Stromal cell of bone marrow (primary cell): ENCODE measurements at regions not wholly inside any gene's neighbourhood (a gene's known extent, or its start where the extent isn't known, plus 50 kb on each side); places are given as distances from the start of the nearest gene placed in this dataset.

Experiments
- DNase-seq: peaks from one replicate; pipeline ENCODE4 v3.0.0-alpha.2; 2012; ENCODE audit warnings: low read depth

GRCh38 chr2:67340133-67341011 lies 56.8 kb upstream of the ETAA1 start:
- DNase-seq = no peak

DNA sequence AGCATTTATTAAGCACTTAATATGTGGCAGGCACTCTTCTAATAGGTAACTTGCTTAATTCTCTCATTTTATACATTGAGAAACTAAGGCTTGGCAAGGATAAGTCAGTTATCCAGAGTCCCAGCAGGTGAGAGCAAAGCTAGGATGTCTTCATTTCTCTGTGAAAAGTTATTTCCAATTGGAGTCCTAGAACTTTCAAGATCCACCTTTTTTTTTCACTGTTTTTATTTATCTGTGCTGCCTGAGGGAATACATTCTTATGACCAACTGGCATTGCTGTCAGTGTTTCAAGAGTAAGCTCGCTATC lies 56.2 kb upstream of the ETAA1 start:
- DNase-seq = no peak

DNA sequence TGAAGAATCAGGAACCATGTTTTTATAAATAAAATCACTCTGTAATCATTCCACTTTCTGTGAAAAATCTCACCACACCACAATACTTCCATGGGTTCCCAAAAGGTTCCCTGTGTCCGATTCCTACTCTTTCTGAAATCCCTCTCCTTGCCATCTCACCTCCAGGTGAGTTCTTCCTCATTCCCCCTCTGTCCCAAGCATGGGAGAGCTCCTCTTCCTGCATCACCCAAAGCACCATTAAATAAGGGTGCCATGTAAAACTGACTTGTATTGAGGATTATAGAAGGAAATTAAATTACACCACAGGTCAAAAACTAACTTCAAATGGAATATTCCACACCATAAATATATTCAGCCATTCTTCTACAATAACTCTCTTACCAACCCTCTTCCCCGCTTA lies 55.8 kb upstream of the ETAA1 start:
- no peak for DNase-seq

DNA sequence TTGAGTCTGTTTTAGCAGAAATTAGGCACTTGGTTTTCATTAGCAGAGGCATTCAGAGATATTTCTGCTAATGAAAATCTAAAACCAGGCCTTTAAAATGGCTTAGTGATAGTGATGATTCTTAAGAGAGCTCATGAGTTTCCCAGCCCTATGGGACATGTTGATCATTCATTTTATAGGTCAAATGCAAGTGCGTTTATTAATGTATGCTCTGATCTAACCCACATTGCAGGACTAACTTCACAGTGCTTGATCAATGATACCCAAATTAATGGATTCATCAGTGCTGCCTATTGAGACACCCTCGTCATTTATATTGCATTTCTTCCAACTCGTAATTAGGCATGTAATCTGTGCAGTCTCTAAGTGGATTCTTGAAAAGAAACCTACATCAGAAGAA lies 54.7 kb upstream of the ETAA1 start:
- no peak for DNase-seq

DNA sequence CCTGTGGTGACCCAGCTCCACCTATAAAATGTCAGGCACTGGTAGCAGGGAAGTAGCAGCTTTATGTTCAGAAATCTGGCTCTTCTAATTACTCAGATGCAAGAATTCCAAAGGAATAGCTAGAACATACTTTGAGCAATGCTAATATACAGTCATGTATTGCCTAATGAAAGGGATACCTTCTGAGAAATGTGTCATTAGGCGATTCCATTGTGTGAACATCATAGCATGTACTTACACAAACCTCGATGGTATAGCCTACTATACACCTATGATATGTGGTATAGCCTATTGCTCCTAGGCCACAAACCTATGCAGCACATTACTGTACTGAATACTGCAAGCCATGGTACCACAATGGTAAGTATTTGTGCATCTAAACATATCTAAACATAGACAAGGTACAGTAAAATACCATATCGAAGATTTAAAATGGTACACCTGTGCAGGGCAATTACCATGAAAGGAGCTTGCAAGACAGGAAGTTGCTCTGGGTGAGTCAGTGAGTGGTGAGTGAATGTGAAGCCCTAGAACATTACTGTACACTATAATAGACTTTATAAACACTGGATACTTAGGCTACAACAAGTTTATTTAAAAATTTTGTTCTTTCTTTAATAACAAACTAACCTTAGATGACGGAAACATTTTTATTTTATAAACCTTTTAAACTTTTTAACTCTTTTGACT lies 50.3 kb upstream of the ETAA1 start:
- no peak for DNase-seq
